ENCODE measurements at regions not wholly inside any gene's neighbourhood (a gene's known extent, or its start where the extent isn't known, plus 50 kb on each side); places are given as distances from the start of the nearest gene placed in this dataset.

DNA sequence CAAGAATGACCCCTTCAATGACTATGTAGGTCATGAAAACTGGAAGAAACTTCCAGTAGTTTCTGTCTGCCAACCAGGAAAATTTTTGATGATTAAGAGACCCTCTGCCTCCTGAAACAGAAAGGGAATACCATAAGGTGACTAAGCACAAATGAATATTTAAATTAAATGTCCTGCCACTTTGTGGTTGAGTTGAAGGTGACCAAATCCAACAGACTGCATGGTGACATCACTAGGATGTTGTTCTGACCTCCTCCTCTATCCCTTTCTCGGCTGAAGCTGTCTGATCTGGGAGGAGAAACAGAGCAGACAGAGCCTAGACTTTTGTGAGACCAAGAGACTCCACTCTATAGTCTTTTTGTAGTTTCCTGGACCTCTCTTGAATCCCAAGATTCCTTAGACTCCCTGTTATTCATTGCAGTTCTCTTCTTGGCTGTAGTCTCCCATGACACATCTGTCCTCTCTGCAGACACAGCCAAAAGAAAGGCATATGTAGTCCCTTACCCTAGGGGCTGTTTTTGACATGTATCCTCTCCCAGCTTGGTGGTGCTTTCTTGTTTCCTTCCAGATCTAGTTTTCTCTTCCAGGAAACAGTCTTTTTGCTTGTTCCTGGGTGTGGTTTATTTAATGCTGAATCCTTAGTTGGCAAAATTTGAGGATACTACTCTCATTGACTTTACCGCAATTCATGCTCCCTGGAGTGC lies 55.2 kb upstream of the UBE3A start:
- Histone ChIP-seq H3K36me3 (no peaks in the 10 kb centered on the region), H3K4me3 (no peak overlapping the region), H3K27me3 (no peaks in the 10 kb centered on the region), H3K4me1 (no peaks in the 10 kb centered on the region), H3K9me3 (peaks cover 29% of the 10 kb centered on the region), H3K27ac (no peak overlapping the region)
- TF ChIP-seq EP300 (IDR thresholded peaks at IDR 0.05) (no peak), POLR2AphosphoS5 (IDR thresholded peaks at IDR 0.05) (no peak), POLR2A (IDR thresholded peaks at IDR 0.05) (no peak)
- TF ChIP-seq, protein P1, sequence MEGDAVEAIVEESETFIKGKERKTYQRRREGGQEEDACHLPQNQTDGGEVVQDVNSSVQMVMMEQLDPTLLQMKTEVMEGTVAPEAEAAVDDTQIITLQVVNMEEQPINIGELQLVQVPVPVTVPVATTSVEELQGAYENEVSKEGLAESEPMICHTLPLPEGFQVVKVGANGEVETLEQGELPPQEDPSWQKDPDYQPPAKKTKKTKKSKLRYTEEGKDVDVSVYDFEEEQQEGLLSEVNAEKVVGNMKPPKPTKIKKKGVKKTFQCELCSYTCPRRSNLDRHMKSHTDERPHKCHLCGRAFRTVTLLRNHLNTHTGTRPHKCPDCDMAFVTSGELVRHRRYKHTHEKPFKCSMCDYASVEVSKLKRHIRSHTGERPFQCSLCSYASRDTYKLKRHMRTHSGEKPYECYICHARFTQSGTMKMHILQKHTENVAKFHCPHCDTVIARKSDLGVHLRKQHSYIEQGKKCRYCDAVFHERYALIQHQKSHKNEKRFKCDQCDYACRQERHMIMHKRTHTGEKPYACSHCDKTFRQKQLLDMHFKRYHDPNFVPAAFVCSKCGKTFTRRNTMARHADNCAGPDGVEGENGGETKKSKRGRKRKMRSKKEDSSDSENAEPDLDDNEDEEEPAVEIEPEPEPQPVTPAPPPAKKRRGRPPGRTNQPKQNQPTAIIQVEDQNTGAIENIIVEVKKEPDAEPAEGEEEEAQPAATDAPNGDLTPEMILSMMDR (IDR thresholded peaks at IDR 0.05) = no peak
- DNase-seq (ENCODE audit: low spot score in 2 of 2) = no peak
- whole genome bisulfite sequencing = 84% methylated on average over 2 of the region's 2 CpGs

DNA sequence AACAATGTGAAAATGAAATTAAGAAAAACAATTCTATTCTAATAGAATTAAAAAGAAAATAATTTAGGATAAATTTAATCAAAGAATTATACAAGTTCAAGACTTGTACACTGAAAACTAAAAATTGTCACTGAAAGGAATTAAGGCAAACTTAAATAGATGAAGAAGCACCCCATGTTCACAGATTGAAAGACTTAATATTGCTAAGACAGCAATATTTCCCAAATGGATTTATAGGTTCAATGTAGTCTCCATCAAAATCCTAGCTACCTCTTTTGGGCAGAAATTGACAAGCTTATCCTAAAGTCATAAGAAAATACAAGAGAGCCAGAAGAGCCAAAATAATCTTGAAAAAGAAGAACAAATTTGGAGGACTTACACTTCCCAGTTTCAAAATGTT lies 53.5 kb upstream of the UBE3A start:
- Histone ChIP-seq H3K9me3 (peaks cover 29% of the 10 kb centered on the region), H3K36me3 (no peaks in the 10 kb centered on the region)
- TF ChIP-seq POLR2A (IDR thresholded peaks at IDR 0.05) = no peak
- TF ChIP-seq EP300 (IDR thresholded peaks at IDR 0.05) = no peak
- TF ChIP-seq POLR2AphosphoS5 (IDR thresholded peaks at IDR 0.05) = no peak
- TF ChIP-seq, protein P1 (IDR thresholded peaks at IDR 0.05) = no peak

More for the DNA sequence above, 53.5 kb upstream of the UBE3A start:
- Histone ChIP-seq H3K4me1 (no peaks in the 10 kb centered on the region), H3K27ac (no peak overlapping the region), H3K27me3 (no peaks in the 10 kb centered on the region), H3K4me3 (no peak overlapping the region)
- no peak for DNase-seq (ENCODE audit: low spot score in 2 of 2)

Data from suprapubic skin (tissue), 4 donors.